Neural cell (in vitro differentiated cells): ENCODE measurements at regions not wholly inside any gene's neighbourhood (a gene's known extent, or its start where the extent isn't known, plus 50 kb on each side); places are given as distances from the start of the nearest gene placed in this dataset.

ENCODE experiments used
- CTCF ChIP-seq: fragments of 450-650 bp; IDR thresholded peaks from 2 replicates; pipeline ENCODE4 v1.5.1; 2014; ENCODE audit warnings: antibody characterized with exemption, mild to moderate bottlenecking, moderate library complexity; ENCODE audit not compliant: poor library complexity, severe bottlenecking
- EP300 ChIP-seq: fragments of 450-650 bp; conservative IDR thresholded peaks from 2 replicates; pipeline ENCODE4 v1.6.1; 2014; ENCODE audit warnings: antibody characterized with exemption, mild to moderate bottlenecking, moderate library complexity; ENCODE audit not compliant: poor library complexity, severe bottlenecking
- EZH2 ChIP-seq: fragments of 200-600, 300-800 bp; shearing (Covaris generic), sonication (generic); IDR thresholded peaks from 2 replicates; pipeline ENCODE4 v1.6.1; 2014; ENCODE audit warnings: antibody characterized with exemption, low read length, borderline replicate concordance, mild to moderate bottlenecking; ENCODE audit not compliant: insufficient read depth, poor library complexity, severe bottlenecking
- POLR2AphosphoS5 ChIP-seq: IDR thresholded peaks from 2 replicates; pipeline ENCODE4 v1.6.1; 2012

- TF ChIP-seq EP300 (no peak), POLR2AphosphoS5 (no peak), EZH2 (no peak), CTCF (no peak)
Observed at GRCh38 chr20:57871237-57871632, 161.4 kb upstream of the PMEPA1 start.
